Thoracic aorta (tissue), 2 donors: ENCODE measurements at regions not wholly inside any gene's neighbourhood (a gene's known extent, or its start where the extent isn't known, plus 50 kb on each side); places are given as distances from the start of the nearest gene placed in this dataset.
"Not testable (repeated sequence)": the region's sequence is repeated elsewhere in the genome, so short reads cannot be mapped to it uniquely, and the experiment has no call there.

Source experiments
- ATAC-seq: fragments of 150-250 bp; one replicate; pipeline ENCODE4 v1.8.0; 2017; ENCODE audit warnings: low read depth; ENCODE audit not compliant: insufficient number of reproducible peaks, low FRiP score
- DNase-seq: peaks from one replicate; pipeline ENCODE4 v3.0.0-alpha.2; 2020; ENCODE audit warnings: low spot score
- H3K27ac ChIP-seq, 2 donors: fragments of 200-600 bp; sonication (generic); 1 replicate in 1 of 2; 2 replicates in 1 of 2; pipeline ENCODE4 v1.5.1; 2016; ENCODE audit warnings: mild to moderate bottlenecking in 2 of 2, moderate library complexity in 2 of 2
- H3K27me3 ChIP-seq: fragments of 200-600 bp; sonication (generic); replicated peaks from 2 replicates; pipeline ENCODE4 v1.6.0; 2016; ENCODE audit warnings: mild to moderate bottlenecking; ENCODE audit not compliant: insufficient read depth
- H3K36me3 ChIP-seq: fragments of 200-600 bp; sonication (generic); one replicate; pipeline ENCODE4 v1.5.1; 2016
- H3K4me1 ChIP-seq, 2 donors: fragments of 200-600 bp; sonication (generic); 1 replicate in 1 of 2; 2 replicates in 1 of 2; pipeline versions ENCODE4 v1.5.1 to v1.6.0; 2016; ENCODE audit warnings: low read depth in 2 of 2, mild to moderate bottlenecking in 1 of 2; ENCODE audit not compliant: control insufficient read depth in 1 of 2
- H3K4me3 ChIP-seq: fragments of 200-600 bp; sonication (generic); 2 replicates; pipeline ENCODE4 v1.5.1; 2016; ENCODE audit warnings: mild to moderate bottlenecking
- H3K9me3 ChIP-seq: fragments of 200-600 bp; sonication (generic); 2 replicates; pipeline ENCODE4 v1.5.1; 2016
- TF ChIP-seq, protein P1 (sequence below): fragments of 200-600 bp; sonication (generic); IDR thresholded peaks from one replicate; pipeline ENCODE4 v1.5.1; 2019; ENCODE audit warnings: antibody characterized with exemption

GRCh38 chr3:177624528-177625495 lies 427.5 kb upstream of the TBL1XR1 start:
- no peaks in the 10 kb centered on the region for H3K27me3 ChIP-seq
- ATAC-seq, result no peak
- no peak for DNase-seq
- no peaks in the 10 kb centered on the region for H3K36me3 ChIP-seq
- no peak overlapping the region for H3K4me3 ChIP-seq
- no peaks in the 10 kb centered on the region for H3K9me3 ChIP-seq
- TF ChIP-seq, protein P1, sequence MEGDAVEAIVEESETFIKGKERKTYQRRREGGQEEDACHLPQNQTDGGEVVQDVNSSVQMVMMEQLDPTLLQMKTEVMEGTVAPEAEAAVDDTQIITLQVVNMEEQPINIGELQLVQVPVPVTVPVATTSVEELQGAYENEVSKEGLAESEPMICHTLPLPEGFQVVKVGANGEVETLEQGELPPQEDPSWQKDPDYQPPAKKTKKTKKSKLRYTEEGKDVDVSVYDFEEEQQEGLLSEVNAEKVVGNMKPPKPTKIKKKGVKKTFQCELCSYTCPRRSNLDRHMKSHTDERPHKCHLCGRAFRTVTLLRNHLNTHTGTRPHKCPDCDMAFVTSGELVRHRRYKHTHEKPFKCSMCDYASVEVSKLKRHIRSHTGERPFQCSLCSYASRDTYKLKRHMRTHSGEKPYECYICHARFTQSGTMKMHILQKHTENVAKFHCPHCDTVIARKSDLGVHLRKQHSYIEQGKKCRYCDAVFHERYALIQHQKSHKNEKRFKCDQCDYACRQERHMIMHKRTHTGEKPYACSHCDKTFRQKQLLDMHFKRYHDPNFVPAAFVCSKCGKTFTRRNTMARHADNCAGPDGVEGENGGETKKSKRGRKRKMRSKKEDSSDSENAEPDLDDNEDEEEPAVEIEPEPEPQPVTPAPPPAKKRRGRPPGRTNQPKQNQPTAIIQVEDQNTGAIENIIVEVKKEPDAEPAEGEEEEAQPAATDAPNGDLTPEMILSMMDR, result no peak
- H3K27ac ChIP-seq, result no peak overlapping the region
- peaks cover 0 to 12% of the 10 kb centered on the region in 2 donors for H3K4me1 ChIP-seq

- TF ChIP-seq, protein P1, result no peak
- H3K4me3 ChIP-seq, result no peak overlapping the region
- ATAC-seq (no peak), DNase-seq (no peak)
- no peaks in the 10 kb centered on the region for H3K36me3 ChIP-seq
- no peaks in the 10 kb centered on the region for H3K9me3 ChIP-seq
- peaks cover 0 to 8% of the 10 kb centered on the region in 2 donors for H3K4me1 ChIP-seq
- no peak overlapping the region for H3K27ac ChIP-seq
- H3K27me3 ChIP-seq, result no peaks in the 10 kb centered on the region
These were observed 428.8 kb upstream of the TBL1XR1 start for GRCh38 chr3:177626045-177626444.

DNA sequence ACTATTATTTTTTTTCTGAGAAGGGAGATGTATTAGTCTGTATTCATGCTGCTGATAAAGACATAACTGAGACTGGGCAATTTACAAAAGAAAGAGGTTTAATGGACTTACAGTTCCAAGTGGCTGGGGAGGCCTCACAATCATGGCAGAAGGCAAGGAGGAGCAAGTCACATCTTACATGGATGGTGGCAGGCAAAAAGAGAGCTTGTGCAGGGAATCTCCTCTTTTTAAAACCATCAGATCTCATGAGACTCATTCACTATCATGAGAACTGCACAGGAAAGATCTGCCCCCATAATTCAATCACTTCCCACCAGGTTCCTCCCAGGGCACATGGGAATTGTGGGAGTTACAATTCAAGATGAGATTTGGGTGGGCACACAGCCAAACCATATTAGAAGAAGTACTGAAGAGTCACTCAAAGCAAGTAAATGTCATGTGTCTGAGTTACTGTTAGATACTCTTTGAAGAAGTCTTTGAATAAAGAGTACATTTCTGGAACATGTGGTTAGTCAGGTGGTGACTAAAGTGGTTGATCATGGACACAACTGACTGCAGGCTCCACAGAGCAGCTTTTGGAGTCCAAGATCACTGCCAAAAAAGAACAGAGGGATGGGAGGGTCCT lies 430.9 kb upstream of the TBL1XR1 start:
- not testable (repeated sequence) for H3K27me3 ChIP-seq, H3K4me3 ChIP-seq, DNase-seq, H3K36me3 ChIP-seq, H3K9me3 ChIP-seq, H3K4me1 ChIP-seq, H3K27ac ChIP-seq, ATAC-seq

DNA sequence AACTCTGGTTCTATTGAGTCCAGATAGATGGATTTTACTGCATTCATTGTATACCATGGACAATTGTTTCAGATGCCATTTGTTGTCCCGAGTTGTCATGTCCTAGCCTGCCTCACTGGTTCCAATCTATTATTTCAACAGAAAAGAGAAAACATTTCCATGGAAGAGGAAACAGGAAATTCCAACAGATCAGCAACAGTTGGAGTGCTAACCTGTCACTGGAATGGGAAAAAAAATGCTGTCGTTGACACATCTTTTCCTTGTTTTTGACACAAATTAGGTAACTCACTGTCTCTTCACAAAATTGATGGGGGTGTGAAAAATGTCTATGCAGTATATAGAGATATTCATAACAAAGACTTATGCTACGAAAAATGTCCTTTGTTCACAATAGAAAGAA lies 432.0 kb upstream of the TBL1XR1 start:
- no peak overlapping the region for H3K4me3 ChIP-seq
- DNase-seq (no peak), ATAC-seq (no peak)
- H3K27me3 ChIP-seq, result no peaks in the 10 kb centered on the region
- TF ChIP-seq, protein P1, result no peak
- no peaks in the 10 kb centered on the region for H3K9me3 ChIP-seq
- no peak overlapping the region for H3K27ac ChIP-seq
- peaks cover 0 to 9% of the 10 kb centered on the region in 2 donors for H3K4me1 ChIP-seq
- no peaks in the 10 kb centered on the region for H3K36me3 ChIP-seq

- no peaks in the 10 kb centered on the region for H3K9me3 ChIP-seq
- no peak overlapping the region for H3K4me3 ChIP-seq
- no peaks in the 10 kb centered on the region for H3K36me3 ChIP-seq
- H3K27ac ChIP-seq, result no peak overlapping the region
- H3K27me3 ChIP-seq, result no peaks in the 10 kb centered on the region
- peaks cover 0 to 9% of the 10 kb centered on the region in 2 donors for H3K4me1 ChIP-seq
- no peak for DNase-seq
- TF ChIP-seq, protein P1, result no peak
- no peak for ATAC-seq
These were observed 436.5 kb upstream of the TBL1XR1 start for GRCh38 chr3:177633671-177634207.

- H3K4me1 ChIP-seq, H3K9me3 ChIP-seq, H3K27me3 ChIP-seq, H3K27ac ChIP-seq, DNase-seq, ATAC-seq, H3K36me3 ChIP-seq, H3K4me3 ChIP-seq: not testable (repeated sequence)
These were observed 438.4 kb upstream of the TBL1XR1 start for GRCh38 chr3:177635601-177636106.
